Aorta (tissue), 5 donors: ENCODE measurements at regions not wholly inside any gene's neighbourhood (a gene's known extent, or its start where the extent isn't known, plus 50 kb on each side); places are given as distances from the start of the nearest gene placed in this dataset.

Source experiments
- ATAC-seq: fragments of 200-7000 bp; cut with Tn5 transposase; one replicate; pipeline ENCODE4 v1.9.1; 2022; ENCODE audit warnings: moderate library complexity; ENCODE audit not compliant: low FRiP score
- DNase-seq, 2 donors: peaks; one replicate each; pipeline ENCODE4 v3.0.0-alpha.2; 2020
- H3K27ac ChIP-seq, 2 donors: one replicate each; pipeline ENCODE4 v1.5.1; 2013; ENCODE audit warnings: low read length in 2 of 2, mild to moderate bottlenecking in 2 of 2, moderate library complexity in 2 of 2, control low read depth in 1 of 2, inconsistent platforms in 1 of 2, low read depth in 1 of 2
- H3K27me3 ChIP-seq, 2 donors: one replicate each; pipeline ENCODE4 v1.6.1; 2013; ENCODE audit warnings: control low read depth in 1 of 2, low read length in 1 of 2, mild to moderate bottlenecking in 1 of 2, moderate library complexity in 1 of 2; ENCODE audit not compliant: insufficient read depth in 2 of 2, control insufficient read depth in 1 of 2
- H3K36me3 ChIP-seq, 2 donors: one replicate each; pipeline ENCODE4 v1.6.1; 2013; ENCODE audit warnings: control low read depth in 1 of 2, low read length in 1 of 2, mild to moderate bottlenecking in 1 of 2; ENCODE audit not compliant: insufficient read depth in 2 of 2, control insufficient read depth in 1 of 2
- H3K4me1 ChIP-seq, 2 donors: one replicate each; pipeline ENCODE4 v1.6.1; 2013; ENCODE audit warnings: low read length in 2 of 2, control low read depth in 1 of 2, mild to moderate bottlenecking in 1 of 2, moderate library complexity in 1 of 2; ENCODE audit not compliant: insufficient read depth in 2 of 2, control insufficient read depth in 1 of 2
- H3K4me3 ChIP-seq, 2 donors: one replicate each; pipeline ENCODE4 v1.5.1; 2013; ENCODE audit warnings: low read length in 2 of 2, control low read depth in 1 of 2, mild to moderate bottlenecking in 1 of 2
- H3K9me3 ChIP-seq: one replicate; pipeline ENCODE4 v1.6.1; 2013; ENCODE audit warnings: mild to moderate bottlenecking, low read length; ENCODE audit not compliant: control insufficient read depth
- whole genome bisulfite sequencing, 2 donors: extraction: QIAGEN DNeasy Blood & Tissue Kit; methylation state at CpG; one replicate each; pipeline ENCODE4 v1.1.7; 2013; 5-methylcytosine and 5-hydroxymethylcytosine counted together
- intact Hi-C, 2 donors: fragments of 100-400 bp; cut with DNase I; formaldehyde crosslinking; loops; one replicate each; pipeline versions ENCODE4 v1.14.2 to v1.15.0; 2022
- donor health status: healthy with polysubstance abuse.
- donor health status: Bipolar disorder and iron deficiency.
- donor health status: DM: no; HTN: no; CAD: no.
- donor health status: DM: no; HTN: no; CAD: no.
- donor health status: DM: yes; HTN: yes; CAD: no.

DNA sequence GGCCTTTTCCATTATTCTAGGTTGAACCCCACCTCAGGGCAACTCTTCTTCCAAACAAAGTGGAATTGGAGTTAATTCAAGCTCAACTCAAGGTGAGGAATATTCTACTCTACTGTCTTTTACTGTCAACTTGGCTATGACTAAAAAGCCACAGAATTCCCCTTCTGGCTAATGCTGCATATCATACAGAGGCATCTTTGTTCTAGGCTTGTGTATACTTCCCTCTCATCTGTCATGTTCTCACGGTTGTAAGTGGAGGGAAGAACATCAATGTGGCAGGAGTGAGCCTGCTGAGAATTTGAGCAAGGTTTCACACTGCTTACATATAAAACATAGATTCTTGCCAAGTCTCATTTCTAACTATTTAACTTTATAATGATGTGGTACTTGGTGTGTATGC lies 921.4 kb upstream of the CNTN5 start:
- ATAC-seq (no peak), DNase-seq (no peak)
- Histone ChIP-seq H3K27ac (no peak overlapping the region), H3K4me3 (no peak overlapping the region), H3K9me3 (no peaks in the 10 kb centered on the region), H3K27me3 (no peaks in the 10 kb centered on the region), H3K4me1 (no peaks in the 10 kb centered on the region), H3K36me3 (no peaks in the 10 kb centered on the region)
- intact Hi-C loops = no loop called here
- 31 to 48% methylated on average over 1 of the region's 1 CpG for WGBS, 2 donors

DNA sequence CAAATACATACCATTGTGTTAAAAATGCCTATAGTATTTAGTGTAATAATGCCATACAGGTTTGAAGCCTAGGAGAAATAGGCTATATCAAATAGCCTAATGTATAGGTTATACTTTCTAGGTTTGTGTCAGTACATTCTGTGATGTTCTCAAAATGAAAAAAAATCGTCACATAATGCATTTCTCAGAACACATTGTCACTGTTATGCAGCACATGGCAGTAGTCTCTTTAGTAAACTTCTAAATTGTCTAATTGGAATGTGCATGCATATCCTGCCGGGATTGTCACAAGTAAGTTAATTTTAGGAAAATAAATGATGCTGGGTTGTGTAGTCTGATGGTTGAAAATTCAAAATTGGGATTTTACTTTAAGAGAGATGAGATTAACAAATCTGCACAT lies 920.1 kb upstream of the CNTN5 start:
- Histone ChIP-seq H3K27me3 (no peaks in the 10 kb centered on the region), H3K27ac (no peak overlapping the region), H3K4me3 (no peak overlapping the region), H3K36me3 (no peaks in the 10 kb centered on the region), H3K9me3 (no peaks in the 10 kb centered on the region), H3K4me1 (no peaks in the 10 kb centered on the region)
- DNase-seq (no peak), ATAC-seq (no peak)
- intact Hi-C loops = no loop called here
- WGBS, 2 donors = 83 to 85% methylated on average over 2 of the region's 2 CpGs

DNA sequence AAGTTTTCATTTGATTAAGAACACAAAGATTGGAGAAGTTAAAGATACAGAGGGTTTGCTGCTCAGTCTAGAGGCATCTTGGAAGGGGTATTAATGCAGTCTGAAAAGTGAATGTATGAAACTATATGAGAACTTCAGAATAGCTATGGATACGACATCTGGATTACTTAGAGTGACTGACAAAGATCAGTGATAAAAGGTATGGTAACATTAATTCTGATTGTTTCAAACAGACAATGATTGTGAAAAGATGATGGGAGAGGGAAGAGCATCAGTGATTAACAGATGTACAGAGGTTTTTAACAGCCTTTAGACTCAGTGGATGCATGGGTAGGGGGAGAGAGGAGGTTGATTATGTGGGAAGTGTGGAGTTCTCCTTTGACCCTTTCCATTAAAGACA lies 919.4 kb upstream of the CNTN5 start:
- no peak for ATAC-seq
- no peaks in the 10 kb centered on the region for H3K36me3 ChIP-seq
- no peaks in the 10 kb centered on the region for H3K4me1 ChIP-seq
- WGBS, 2 donors = 89 to 95% methylated on average over 1 of the region's 1 CpG
- intact Hi-C loops = no loop called here
- no peak overlapping the region for H3K4me3 ChIP-seq
- no peaks in the 10 kb centered on the region for H3K9me3 ChIP-seq
- H3K27me3 ChIP-seq = no peaks in the 10 kb centered on the region
- DNase-seq = no peak
- no peak overlapping the region for H3K27ac ChIP-seq

DNA sequence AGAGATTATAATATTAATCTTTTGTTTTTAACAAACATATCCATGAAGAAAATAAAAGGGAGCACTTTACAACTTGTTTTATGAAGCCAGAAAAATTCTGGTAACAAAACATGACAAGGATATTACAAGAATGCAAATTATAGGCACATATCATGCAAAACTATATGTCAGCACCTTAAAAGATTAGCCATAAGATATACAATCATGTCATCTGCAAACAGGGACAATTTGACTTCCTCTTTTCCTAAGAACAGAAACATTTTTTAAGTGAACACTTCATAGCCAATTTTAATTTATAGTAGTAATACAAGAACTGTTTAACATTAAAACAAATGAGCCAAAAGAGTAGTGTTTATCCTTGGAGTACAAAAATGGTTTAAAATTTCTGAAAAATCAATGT lies 916.5 kb upstream of the CNTN5 start:
- Histone ChIP-seq H3K9me3 (no peaks in the 10 kb centered on the region), H3K4me1 (no peaks in the 10 kb centered on the region), H3K4me3 (no peak overlapping the region), H3K27ac (no peak overlapping the region), H3K36me3 (no peaks in the 10 kb centered on the region), H3K27me3 (no peaks in the 10 kb centered on the region)
- intact Hi-C loops = no loop called here
- ATAC-seq (no peak), DNase-seq (no peak)

DNA sequence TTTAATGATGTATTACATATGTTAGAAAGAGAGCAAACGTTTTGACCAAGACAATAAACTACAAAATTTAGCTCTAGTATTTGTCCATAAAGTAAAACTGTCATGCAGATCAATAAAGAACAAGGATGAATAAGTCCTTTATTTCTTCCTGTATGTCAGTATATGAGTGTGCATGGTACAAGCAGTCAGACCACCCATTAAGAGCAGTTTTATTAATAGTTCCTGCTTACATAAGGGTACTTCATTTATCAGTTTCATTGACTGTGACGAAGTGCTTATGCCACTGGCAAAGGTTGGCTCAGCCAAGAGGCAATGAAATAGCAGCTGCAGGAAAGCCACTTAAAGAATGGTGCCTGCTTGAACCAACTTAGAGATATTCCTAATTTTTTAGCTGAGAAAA lies 913.0 kb upstream of the CNTN5 start:
- Histone ChIP-seq H3K9me3 (no peaks in the 10 kb centered on the region), H3K27ac (no peak overlapping the region), H3K4me1 (no peaks in the 10 kb centered on the region), H3K4me3 (no peak overlapping the region), H3K27me3 (no peaks in the 10 kb centered on the region), H3K36me3 (no peaks in the 10 kb centered on the region)
- no peak for DNase-seq
- ATAC-seq = no peak
- intact Hi-C loops = no loop called here
- WGBS, 2 donors = 8 to 10% methylated on average over 2 of the region's 2 CpGs

DNA sequence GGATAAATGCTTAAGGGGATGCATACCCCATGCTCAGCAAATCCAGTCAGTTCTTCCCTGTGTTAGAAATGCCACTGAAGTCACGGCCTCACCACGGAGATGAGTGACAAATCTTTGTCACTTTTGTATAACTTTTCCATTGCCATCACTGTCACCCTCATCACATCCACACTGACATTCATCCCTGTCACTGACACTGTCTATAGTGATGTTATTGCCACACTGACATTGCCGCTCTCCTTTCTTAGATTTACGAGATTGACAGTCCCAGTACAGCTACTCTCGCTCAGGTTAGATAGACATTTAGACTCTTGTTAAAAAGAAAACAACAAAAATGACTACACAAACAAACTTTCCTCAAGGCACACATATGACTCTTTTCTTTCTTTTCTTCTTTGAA lies 910.7 kb upstream of the CNTN5 start:
- no peak for DNase-seq
- WGBS, 2 donors = 83 to 89% methylated on average over 5 of the region's 5 CpGs

DNA sequence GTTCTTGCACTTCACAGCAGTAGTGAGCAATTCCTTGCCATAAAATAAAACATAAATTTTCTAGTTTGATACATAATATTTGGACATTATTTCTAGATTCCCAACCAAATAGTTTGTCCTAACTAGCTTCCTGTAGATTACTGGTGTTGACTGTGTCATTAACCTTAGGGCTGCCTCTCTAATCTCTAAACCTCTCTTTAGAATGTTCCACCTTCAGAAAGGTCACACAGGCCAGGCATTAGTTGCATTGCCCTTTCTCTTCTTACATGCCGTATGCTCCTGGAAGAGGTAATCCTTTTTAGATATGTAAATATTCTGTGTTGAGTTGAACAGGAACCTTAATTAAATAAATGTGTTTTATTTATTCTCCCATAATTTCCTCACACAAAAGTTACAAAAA lies 904.9 kb upstream of the CNTN5 start:
- intact Hi-C loops = no loop called here
- 80 to 86% methylated on average over 1 of the region's 1 CpG for WGBS, 2 donors

More for the DNA sequence above, 910.7 kb upstream of the CNTN5 start:
- H3K27me3 ChIP-seq = no peaks in the 10 kb centered on the region
- no peaks in the 10 kb centered on the region for H3K4me1 ChIP-seq
- H3K36me3 ChIP-seq = no peaks in the 10 kb centered on the region
- H3K4me3 ChIP-seq = no peak overlapping the region
- intact Hi-C loops = no loop called here
- no peak for ATAC-seq
- no peaks in the 10 kb centered on the region for H3K9me3 ChIP-seq
- no peak overlapping the region for H3K27ac ChIP-seq

DNA sequence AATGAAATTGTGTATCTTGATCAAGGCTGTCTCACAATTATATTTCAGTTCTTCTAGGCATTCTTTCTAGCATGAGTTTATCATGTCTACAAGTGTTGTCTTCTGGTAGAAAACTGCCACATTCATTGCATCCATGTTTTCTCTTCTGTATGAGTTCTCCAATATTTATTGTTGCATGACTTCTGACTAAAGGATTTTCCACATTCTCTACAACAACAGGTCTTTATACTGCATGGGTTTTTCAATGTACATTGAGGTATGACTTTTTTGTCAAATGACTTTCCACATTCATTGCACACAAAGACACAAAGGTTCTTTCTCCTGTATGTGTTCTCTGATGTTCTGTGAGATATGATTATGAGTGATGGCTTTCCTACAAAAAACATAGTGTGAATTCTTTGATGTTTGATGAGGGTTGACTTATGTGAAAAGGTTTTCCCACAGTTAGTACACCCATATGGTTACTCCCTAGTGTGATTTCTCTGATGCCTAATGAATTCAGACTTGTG lies 890.6 kb upstream of the CNTN5 start:
- DNase-seq = no peak
- intact Hi-C loops = no loop called here
- Histone ChIP-seq H3K36me3 (no peaks in the 10 kb centered on the region), H3K27ac (no peak overlapping the region), H3K4me1 (no peaks in the 10 kb centered on the region), H3K4me3 (no peak overlapping the region), H3K27me3 (no peaks in the 10 kb centered on the region), H3K9me3 (no peaks in the 10 kb centered on the region)
- ATAC-seq = no peak

More for the DNA sequence above, 904.9 kb upstream of the CNTN5 start:
- ATAC-seq (no peak), DNase-seq (no peak)
- no peaks in the 10 kb centered on the region for H3K9me3 ChIP-seq
- H3K36me3 ChIP-seq = no peaks in the 10 kb centered on the region
- H3K4me1 ChIP-seq = no peaks in the 10 kb centered on the region
- H3K27ac ChIP-seq = no peak overlapping the region
- no peaks in the 10 kb centered on the region for H3K27me3 ChIP-seq
- H3K4me3 ChIP-seq = no peak overlapping the region

DNA sequence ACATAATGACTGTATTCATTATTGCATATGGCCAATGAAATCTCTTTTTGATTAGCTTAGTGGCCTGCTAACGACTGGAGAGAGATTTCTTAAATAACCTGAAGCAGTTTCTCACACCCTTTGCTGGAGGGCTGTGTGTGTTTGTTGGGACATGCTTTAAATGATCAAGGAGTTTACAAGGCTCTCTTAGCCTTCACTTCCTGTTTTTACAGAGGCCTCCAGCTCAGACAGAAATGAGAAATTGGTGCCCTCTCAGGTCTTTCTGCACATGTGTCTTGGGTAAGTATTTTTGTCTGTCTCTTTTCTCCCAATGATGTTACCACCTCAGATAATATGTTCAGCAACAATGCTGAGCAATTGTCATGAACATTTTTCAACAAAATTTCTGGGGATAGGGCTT lies 884.4 kb upstream of the CNTN5 start:
- no peaks in the 10 kb centered on the region for H3K9me3 ChIP-seq
- intact Hi-C loops = no loop called here
- H3K27me3 ChIP-seq = no peaks in the 10 kb centered on the region
- no peaks in the 10 kb centered on the region for H3K36me3 ChIP-seq
- ATAC-seq = no peak
- no peak overlapping the region for H3K27ac ChIP-seq
- no peak for DNase-seq
- 50 to 55% methylated on average over 1 of the region's 1 CpG for WGBS, 2 donors
- no peak overlapping the region for H3K4me3 ChIP-seq
- no peaks in the 10 kb centered on the region for H3K4me1 ChIP-seq
